Endothelial cell of umbilical vein (primary cell): ENCODE measurements at regions not wholly inside any gene's neighbourhood (a gene's known extent, or its start where the extent isn't known, plus 50 kb on each side); places are given as distances from the start of the nearest gene placed in this dataset.

Source experiments
- BruUV-seq: library from RNA; stranded (reverse); fragments of 400-500 nt; replicated peaks from 2 replicates; lab custom pipeline; 2021; lab: Mats Ljungman, UMichigan
- CTCF ChIA-PET: fragments of 300-600, 350-600 bp; sonication (Branson Sonifier 250); formaldehyde crosslinking; loops from one replicate; lab custom pipeline; 2021; ENCODE audit warnings: antibody characterized with exemption, inconsistent platforms; lab: Charles Lee
- POLR2A ChIA-PET: fragments of 300-600, 350-600 bp; sonication (Branson Sonifier 250); formaldehyde crosslinking; loops from one replicate; lab custom pipeline; 2021; ENCODE audit warnings: antibody characterized with exemption, inconsistent platforms; lab: Charles Lee
- DNase-seq: peaks from one replicate; pipeline ENCODE4 v3.0.0-alpha.2; 2011; ENCODE audit warnings: low read depth, low spot score
- FAIRE-seq: peaks from 2 replicates; lab custom pipeline; 2011; peaks lifted over from hg19 to GRCh38; lab: Jason Lieb, UNC
- H2AFZ ChIP-seq: 2 replicates; pipeline ENCODE4 v1.6.0; 2012; ENCODE audit warnings: low read depth, low read length, control low read depth, inconsistent platforms
- H3K27ac ChIP-seq: 2 replicates; pipeline ENCODE4 v1.5.1; 2011; ENCODE audit warnings: low read depth, mild to moderate bottlenecking, control low read depth, low read length, moderate library complexity; ENCODE audit not compliant: insufficient read depth
- H3K27me3 ChIP-seq, 2 experiments: 2 replicates each; pipeline versions ENCODE4 v1.6.0 to v1.6.1; 2011; ENCODE audit warnings: low read length in 2 of 2, mixed read lengths in 1 of 2; ENCODE audit not compliant: control insufficient read depth in 2 of 2, insufficient read depth in 2 of 2
- H3K36me3 ChIP-seq, 2 experiments: 2 replicates in 1 of 2; 3 replicates in 1 of 2; pipeline ENCODE4 v1.5.1; 2011; ENCODE audit warnings: low read length in 2 of 2, mild to moderate bottlenecking in 1 of 2, moderate library complexity in 1 of 2; ENCODE audit not compliant: control insufficient read depth in 2 of 2, insufficient read depth in 2 of 2; ENCODE audit errors: extremely low read depth in 1 of 2
- H3K4me1 ChIP-seq: 3 replicates; pipeline ENCODE4 v1.5.1; 2011; ENCODE audit warnings: mild to moderate bottlenecking, low read length; ENCODE audit not compliant: control insufficient read depth, insufficient read depth; ENCODE audit errors: extremely low read depth
- H3K4me2 ChIP-seq: 2 replicates; pipeline ENCODE4 v1.6.1; 2011; ENCODE audit warnings: low read length, control low read depth, mixed read lengths; ENCODE audit not compliant: insufficient read depth
- H3K4me3 ChIP-seq, 3 experiments: fragments of 200-600 bp in 1 of 3; sonication (generic), shearing (Covaris generic) in 1 of 3; replicated peaks in 1 of 3; 2 replicates each; pipeline ENCODE4 v1.5.1; 2011 to 2016; ENCODE audit warnings: control low read depth in 3 of 3, low read length in 3 of 3, mild to moderate bottlenecking in 2 of 3, inconsistent platforms in 1 of 3, low read depth in 1 of 3, moderate library complexity in 1 of 3; ENCODE audit not compliant: insufficient read depth in 1 of 3
- H3K79me2 ChIP-seq: 2 replicates; pipeline ENCODE4 v1.6.0; 2012; ENCODE audit warnings: low read length, inconsistent platforms; ENCODE audit not compliant: control insufficient read depth, insufficient read depth
- H3K9ac ChIP-seq: replicated peaks from 2 replicates; pipeline ENCODE3; 2011; ENCODE audit warnings: low read length, control low read depth; ENCODE audit not compliant: insufficient read depth; ENCODE audit errors: extremely low read depth
- H3K9me1 ChIP-seq: replicated peaks from 3 replicates; pipeline ENCODE4 v1.6.0; 2011; ENCODE audit warnings: mild to moderate bottlenecking, low read length; ENCODE audit not compliant: control insufficient read depth, insufficient read depth; ENCODE audit errors: extremely low read depth
- H3K9me3 ChIP-seq: replicated peaks from 2 replicates; pipeline ENCODE4 v1.5.1; 2012; ENCODE audit warnings: low read length, inconsistent platforms; ENCODE audit not compliant: control insufficient read depth, insufficient read depth
- H4K20me1 ChIP-seq: replicated peaks from 2 replicates; pipeline ENCODE3; 2011; ENCODE audit warnings: mild to moderate bottlenecking, low read length; ENCODE audit not compliant: control insufficient read depth, insufficient read depth; ENCODE audit errors: extremely low read depth
- CTCF ChIP-seq, 2 donors: IDR thresholded peaks; 1 replicate in 1 of 2; 2 replicates in 1 of 2; pipeline ENCODE4 v1.5.1; 2011; ENCODE audit warnings: low read length in 2 of 2, mild to moderate bottlenecking in 2 of 2, moderate library complexity in 2 of 2, control low read depth in 1 of 2, inconsistent platforms in 1 of 2, low read depth in 1 of 2; ENCODE audit not compliant: insufficient read depth in 1 of 2; ENCODE audit errors: extremely low read depth in 1 of 2
- EZH2 ChIP-seq: IDR thresholded peaks from 2 replicates; pipeline ENCODE4 v1.6.1; 2012; ENCODE audit warnings: borderline replicate concordance, low read depth, mild to moderate bottlenecking, moderate library complexity, low read length, inconsistent platforms; ENCODE audit not compliant: severe bottlenecking
- FOS ChIP-seq: IDR thresholded peaks from 2 replicates; pipeline ENCODE4 v1.6.1; 2011; ENCODE audit warnings: mild to moderate bottlenecking, low read length, moderate library complexity, borderline replicate concordance; ENCODE audit not compliant: insufficient read depth
- GATA2 ChIP-seq: IDR thresholded peaks from 2 replicates; pipeline ENCODE4 v1.7.0; 2011; ENCODE audit warnings: low read depth, mild to moderate bottlenecking, moderate library complexity, mixed read lengths, low read length; ENCODE audit not compliant: insufficient read length, insufficient read depth
- JUN ChIP-seq: IDR thresholded peaks from 2 replicates; pipeline ENCODE4 v1.6.1; 2011; ENCODE audit warnings: borderline replicate concordance, low read depth; ENCODE audit not compliant: insufficient read length, insufficient read depth
- MYC ChIP-seq: IDR thresholded peaks from one replicate; pipeline ENCODE4 v1.6.1; 2011; ENCODE audit warnings: mild to moderate bottlenecking, low read depth, low read length
- POLR2A ChIP-seq: IDR thresholded peaks from 2 replicates; pipeline ENCODE4 v1.6.1; 2012; ENCODE audit warnings: low read depth, mild to moderate bottlenecking, control low read depth, low read length
- POLR2AphosphoS5 ChIP-seq: IDR thresholded peaks from 2 replicates; pipeline ENCODE4 v1.6.1; 2012; ENCODE audit warnings: low read depth, mild to moderate bottlenecking, control low read depth, low read length, moderate library complexity; ENCODE audit not compliant: insufficient read depth
- dilution Hi-C: fragments of 300-500 bp; cut with MboI; formaldehyde crosslinking; loops from one replicate; pipeline ENCODE4 v1.15.0; 2019; ENCODE audit warnings: low sequenced_read_pairs; ENCODE audit not compliant: extremely low pct_ligation_motif_present
- intact Hi-C: fragments of 100-400 bp; cut with micrococcal nuclease; formaldehyde crosslinking; loops from one replicate; pipeline ENCODE4 v1.10.0; 2022
- TF ChIP-seq, protein P1 (sequence below): IDR thresholded peaks from 2 replicates; pipeline ENCODE4 v1.6.1; 2011; ENCODE audit not compliant: insufficient read depth, insufficient read length

GRCh38 chr9:16290169-16290568 is 580.3 kb downstream of the BNC2 start:
- POLR2A ChIA-PET = no interaction called here
- no peak overlapping the region for H3K4me2 ChIP-seq
- H3K27ac ChIP-seq = no peak overlapping the region
- H3K4me1 ChIP-seq = no peaks in the 10 kb centered on the region
- no peak overlapping the region for H3K4me3 ChIP-seq
- BruUV-seq = no TSS peak
- no peaks in the 10 kb centered on the region for H3K9me1 ChIP-seq
- H3K36me3 ChIP-seq = no peaks in the 10 kb centered on the region
- no peak for TF ChIP-seq MYC
- TF ChIP-seq JUN = no peak
- TF ChIP-seq, protein P1, sequence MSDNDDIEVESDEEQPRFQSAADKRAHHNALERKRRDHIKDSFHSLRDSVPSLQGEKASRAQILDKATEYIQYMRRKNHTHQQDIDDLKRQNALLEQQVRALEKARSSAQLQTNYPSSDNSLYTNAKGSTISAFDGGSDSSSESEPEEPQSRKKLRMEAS = no peak
- TF ChIP-seq POLR2AphosphoS5 = no peak
- no peak for FAIRE-seq
- H3K27me3 ChIP-seq = peaks cover 2 to 14% of the 10 kb centered on the region in 2 experiments
- no peak overlapping the region for H2AFZ ChIP-seq
- no peak overlapping the region for H3K9ac ChIP-seq
- H3K79me2 ChIP-seq = no peaks in the 10 kb centered on the region
- H3K9me3 ChIP-seq = no peaks in the 10 kb centered on the region
- DNase-seq = no peak
- CTCF ChIA-PET = interaction anchor here (1.2 kb wide), 1 partner anchor 23 kb away, joined by 4 read pairs; no protein-coding TSS in a partner anchor
- H4K20me1 ChIP-seq = no peaks in the 10 kb centered on the region
- intact Hi-C loops = no loop called here
- dilution Hi-C loops = no loop called here

DNA sequence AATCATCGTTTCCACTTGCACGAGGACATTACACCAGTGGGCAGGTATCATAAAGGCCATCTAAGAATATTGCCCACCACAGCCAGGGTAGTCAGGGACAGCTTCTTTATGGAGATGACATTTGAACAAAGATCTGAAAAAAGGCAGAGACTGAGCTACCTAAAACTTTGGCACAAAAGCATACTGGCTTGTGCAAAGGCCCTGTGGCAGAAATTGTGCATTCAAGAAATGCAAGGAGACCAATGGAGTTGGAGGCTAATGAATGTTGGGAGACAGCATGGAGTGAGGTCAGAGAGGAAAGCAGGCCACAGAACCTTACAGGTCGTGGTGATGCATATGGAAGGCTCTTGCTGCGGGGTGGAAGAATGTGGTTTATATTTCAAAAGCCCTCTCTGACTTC is 578.5 kb downstream of the BNC2 start:
- BruUV-seq = no TSS peak
- Histone ChIP-seq H2AFZ (no peak overlapping the region), H3K79me2 (no peaks in the 10 kb centered on the region), H3K36me3 (no peaks in the 10 kb centered on the region), H3K27me3 (peaks cover 2 to 8% of the 10 kb centered on the region in 2 experiments), H3K9me1 (no peaks in the 10 kb centered on the region), H3K4me2 (no peak overlapping the region), H3K9me3 (no peaks in the 10 kb centered on the region), H3K9ac (no peak overlapping the region), H3K4me1 (no peaks in the 10 kb centered on the region), H3K27ac (no peak overlapping the region), H4K20me1 (no peaks in the 10 kb centered on the region), H3K4me3 (no peak overlapping the region)
- intact Hi-C loops (no loop called here), dilution Hi-C loops (no loop called here)
- TF ChIP-seq, protein P1 = no peak
- TF ChIP-seq CTCF (IDR thresholded peaks at IDR 0.05; ENCODE audit: extremely low read depth in 1 of 2, insufficient read depth in 1 of 2, low read depth in 1 of 2, low read length in 2 of 2) (no peak), GATA2 (no peak), MYC (no peak), JUN (no peak), POLR2A (no peak), FOS (no peak), EZH2 (no peak), POLR2AphosphoS5 (no peak)
- FAIRE-seq (no peak), DNase-seq (no peak)
- ChIA-PET CTCF (no interaction called here), POLR2A (no interaction called here)
